Omental fat pad (tissue), 3 donors: ENCODE measurements at regions not wholly inside any gene's neighbourhood (a gene's known extent, or its start where the extent isn't known, plus 50 kb on each side); places are given as distances from the start of the nearest gene placed in this dataset.

ENCODE experiments used
- ATAC-seq: fragments of 150-250 bp; one replicate; pipeline ENCODE4 v1.9.1; 2016; ENCODE audit warnings: mild to moderate bottlenecking, moderate library complexity; ENCODE audit not compliant: low FRiP score
- DNase-seq: peaks from one replicate; pipeline ENCODE4 v3.0.0-alpha.2; 2019; ENCODE audit warnings: low spot score
- CTCF ChIP-seq, 3 donors: fragments of 450-650 bp; IDR thresholded peaks; one replicate each; pipeline ENCODE4 v1.5.1; 2016 to 2017; ENCODE audit warnings: antibody characterized with exemption in 3 of 3, mild to moderate bottlenecking in 3 of 3, moderate library complexity in 2 of 3

DNA sequence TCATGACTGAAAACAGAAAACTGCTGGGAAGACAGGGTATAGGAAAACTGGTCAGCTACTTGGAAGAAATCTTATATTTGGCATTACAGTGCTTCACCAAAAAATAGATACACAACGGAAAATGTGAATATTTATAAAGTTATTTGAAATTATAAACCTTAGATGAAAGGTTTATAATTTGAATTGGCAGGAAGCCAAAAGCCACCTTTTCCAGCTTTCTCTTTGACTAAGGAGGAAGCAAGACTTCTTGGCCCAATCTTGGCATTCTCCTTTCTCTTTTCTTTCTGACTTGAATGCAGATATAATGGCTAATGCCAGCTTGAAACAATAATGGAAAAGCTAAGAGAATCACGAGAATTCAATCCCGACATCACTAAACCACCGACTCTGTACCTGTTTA, 196.5 kb upstream of the PIK3C3 start:
- DNase-seq: no peak
- no peak for ATAC-seq
- TF ChIP-seq CTCF (IDR thresholded peaks at IDR 0.05): no peak

GRCh38 chr18:41756141-41756540, 198.9 kb upstream of the PIK3C3 start:
- ATAC-seq (no peak), DNase-seq (no peak)
- TF ChIP-seq CTCF (IDR thresholded peaks at IDR 0.05): no peak

DNA sequence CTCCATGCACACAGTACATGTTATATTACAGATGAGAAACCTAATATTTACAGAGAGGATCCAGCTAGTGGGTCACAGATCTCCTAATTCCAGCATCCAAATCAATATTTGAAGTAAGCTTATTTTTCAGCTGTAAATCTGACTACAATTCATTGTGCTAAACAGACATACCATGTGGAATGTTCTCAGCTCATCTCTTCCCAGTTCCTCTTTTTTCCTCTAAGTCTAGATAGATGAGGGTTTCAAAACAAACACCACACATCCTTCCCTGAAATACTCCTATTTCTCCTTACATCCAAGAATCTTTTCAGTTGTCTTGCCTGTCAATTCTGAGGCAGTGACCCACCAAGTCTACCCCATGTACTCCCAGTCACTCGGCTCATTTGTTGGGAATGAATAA, 200.7 kb upstream of the PIK3C3 start:
- DNase-seq: no peak
- TF ChIP-seq CTCF (IDR thresholded peaks at IDR 0.05): no peak
- ATAC-seq: no peak

DNA sequence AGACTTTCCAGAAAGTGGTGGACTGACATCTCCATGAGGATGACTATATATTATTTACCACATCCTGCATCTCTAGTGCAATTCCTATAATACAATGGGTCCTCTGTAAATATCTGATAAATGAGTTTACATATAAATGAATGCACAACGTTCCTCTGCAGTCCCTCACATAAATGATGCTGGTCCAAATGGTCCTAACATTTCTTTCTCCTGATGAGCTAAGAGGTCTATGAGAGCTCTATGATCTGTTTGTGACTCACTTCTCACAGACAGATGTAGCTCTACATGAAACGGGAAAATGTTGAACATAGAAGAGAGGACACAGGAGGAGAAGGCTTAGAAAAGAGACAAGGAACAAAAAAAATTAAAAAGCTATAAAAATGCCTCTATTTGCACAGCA, 201.2 kb upstream of the PIK3C3 start:
- no peak for DNase-seq
- TF ChIP-seq CTCF (IDR thresholded peaks at IDR 0.05): no peak
- ATAC-seq: no peak

- TF ChIP-seq CTCF (IDR thresholded peaks at IDR 0.05): no peak
- no peak for ATAC-seq
- no peak for DNase-seq
Measured at GRCh38 chr18:41752826-41753225, 202.2 kb upstream of the PIK3C3 start.

DNA sequence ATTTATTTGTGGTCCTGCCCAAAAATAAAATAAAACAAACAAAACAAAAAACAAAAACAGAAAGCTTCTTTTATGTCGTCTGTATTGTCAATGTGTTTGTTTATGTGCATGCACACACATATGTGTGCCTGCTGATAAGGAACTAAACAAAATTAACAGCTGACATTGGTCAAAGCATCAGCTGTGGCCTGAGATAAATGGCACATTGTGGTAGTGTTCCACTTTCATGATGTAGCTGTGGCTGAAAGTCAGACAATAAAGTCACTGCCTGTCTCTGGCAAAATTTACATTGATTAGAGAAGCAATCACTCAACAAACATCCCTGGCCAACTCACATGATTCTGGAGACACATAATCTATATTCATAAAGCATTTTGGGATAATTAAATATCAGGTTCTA, 203.4 kb upstream of the PIK3C3 start:
- TF ChIP-seq CTCF (IDR thresholded peaks at IDR 0.05): no peak
- ATAC-seq (no peak), DNase-seq (no peak)

- no peak for TF ChIP-seq CTCF (IDR thresholded peaks at IDR 0.05)
- ATAC-seq (no peak), DNase-seq (no peak)
Measured at GRCh38 chr18:41751161-41751560, 203.9 kb upstream of the PIK3C3 start.
